ENCODE measurements at regions not wholly inside any gene's neighbourhood (a gene's known extent, or its start where the extent isn't known, plus 50 kb on each side); places are given as distances from the start of the nearest gene placed in this dataset.

- TF ChIP-seq POLR2AphosphoS5 (IDR thresholded peaks at IDR 0.05; ENCODE audit: borderline replicate concordance, low read depth, low read length) (no peak), EZH2 (IDR thresholded peaks at IDR 0.05) (no peak), FOXP2 (optimal IDR thresholded peaks at IDR 0.05; ENCODE audit: control extremely low read depth, extremely low read length, insufficient read depth) (no peak)
Measured at GRCh38 chr13:83100237-83100636, 782.0 kb downstream of the SLITRK1 start.

All from SK-N-MC (cell line).